DOHH2 (cell line): ENCODE measurements at regions not wholly inside any gene's neighbourhood (a gene's known extent, or its start where the extent isn't known, plus 50 kb on each side); places are given as distances from the start of the nearest gene placed in this dataset.

Experiments used
- CTCF ChIP-seq: fragments of 200-600 bp; sonication (generic); IDR thresholded peaks from one replicate; pipeline ENCODE4 v1.5.1; 2014; ENCODE audit warnings: antibody characterized with exemption, mild to moderate bottlenecking, low read depth, low read length; ENCODE audit not compliant: poor library complexity, severe bottlenecking
- EZH2phosphoT487 ChIP-seq: fragments of 200-600 bp; sonication (generic); IDR thresholded peaks from 2 replicates; pipeline ENCODE4 v1.6.1; 2017; ENCODE audit warnings: borderline replicate concordance, mild to moderate bottlenecking, antibody characterized with exemption, low read length, moderate library complexity, mixed read lengths

- no peak for TF ChIP-seq CTCF
- TF ChIP-seq EZH2phosphoT487, result no peak
Observed at GRCh38 chr7:388961-389701, 99.2 kb downstream of the FOXL3 start.
